Adipocyte (in vitro differentiated cells): ENCODE measurements at regions not wholly inside any gene's neighbourhood (a gene's known extent, or its start where the extent isn't known, plus 50 kb on each side); places are given as distances from the start of the nearest gene placed in this dataset.
"Not testable (repeated sequence)": the region's sequence is repeated elsewhere in the genome, so short reads cannot be mapped to it uniquely, and the experiment has no call there.

Experiments
- DNase-seq: peaks from one replicate; pipeline ENCODE4 v3.0.0-alpha.2; 2015; ENCODE audit warnings: low read depth
- H3K27me3 ChIP-seq: replicated peaks from 2 replicates; pipeline ENCODE4 v1.7.0; 2013; ENCODE audit warnings: mild to moderate bottlenecking, low read length, moderate library complexity; ENCODE audit not compliant: control insufficient read depth, insufficient read depth
- H3K36me3 ChIP-seq: 2 replicates; pipeline ENCODE4 v1.7.0; 2013; ENCODE audit warnings: low read length, mild to moderate bottlenecking, moderate library complexity; ENCODE audit not compliant: control insufficient read depth, insufficient read depth, severe bottlenecking
- H3K4me1 ChIP-seq: 2 replicates; pipeline ENCODE4 v1.7.0; 2013; ENCODE audit warnings: mild to moderate bottlenecking, low read length, moderate library complexity; ENCODE audit not compliant: control insufficient read depth, insufficient read depth
- H3K4me3 ChIP-seq: 2 replicates; pipeline ENCODE4 v1.7.0; 2013; ENCODE audit warnings: mild to moderate bottlenecking, low read length, moderate library complexity
- H3K9ac ChIP-seq: 2 replicates; pipeline ENCODE4 v1.7.0; 2013; ENCODE audit warnings: mild to moderate bottlenecking, low read length, moderate library complexity
- H3K9me3 ChIP-seq: 2 replicates; pipeline ENCODE4 v1.7.0; 2013; ENCODE audit warnings: mild to moderate bottlenecking, low read length, moderate library complexity; ENCODE audit not compliant: control insufficient read depth

DNA sequence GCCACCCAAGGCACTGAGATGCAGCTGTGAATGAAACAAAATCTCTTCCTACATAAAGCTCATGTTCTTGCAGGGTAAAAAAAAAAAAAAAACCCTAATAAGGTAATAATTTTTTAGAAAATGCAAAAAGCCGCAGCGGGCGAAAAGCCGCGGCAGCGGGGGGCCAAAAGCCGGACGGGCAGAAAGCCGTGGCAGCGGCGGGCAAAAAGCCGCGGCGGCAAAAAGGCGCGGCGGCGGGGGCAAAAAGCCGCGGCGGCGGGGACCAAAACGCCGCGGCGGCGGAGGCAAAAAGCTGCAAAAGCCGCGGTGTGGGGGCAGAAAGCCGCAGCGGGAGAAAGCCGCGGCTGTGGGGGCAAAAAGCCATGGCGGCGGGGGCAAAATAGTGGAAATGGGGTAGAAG, 198.9 kb downstream of the ZNF92 start:
- H3K9me3 ChIP-seq = not testable (repeated sequence)

DNA sequence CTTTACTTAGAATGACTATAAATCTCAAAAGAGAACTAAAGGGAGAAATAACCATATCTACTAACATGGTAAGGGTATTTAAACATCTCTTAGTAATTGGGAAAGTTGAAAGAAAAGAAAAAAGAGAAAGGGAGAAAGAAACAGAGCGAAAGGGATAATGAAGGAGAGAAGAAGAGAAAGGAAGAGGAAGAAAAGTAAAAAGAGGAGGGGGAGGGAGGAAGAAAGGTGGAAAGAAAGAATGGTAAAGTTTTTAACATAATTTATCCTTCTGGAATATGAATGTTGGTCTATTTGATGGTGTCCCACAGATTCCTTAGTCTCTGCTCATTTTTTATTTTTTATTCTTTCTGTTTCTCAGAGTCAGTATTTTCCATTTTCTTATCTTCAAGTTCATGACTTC, 202.7 kb downstream of the ZNF92 start:
- not testable (repeated sequence) for H3K27me3 ChIP-seq, H3K4me1 ChIP-seq, H3K4me3 ChIP-seq, DNase-seq, H3K9me3 ChIP-seq, H3K36me3 ChIP-seq, H3K9ac ChIP-seq

More for the DNA sequence above, 198.9 kb downstream of the ZNF92 start:
- DNase-seq = peak; percentile 6
- not testable (repeated sequence) for H3K4me1 ChIP-seq, H3K27me3 ChIP-seq, H3K36me3 ChIP-seq, H3K9ac ChIP-seq, H3K4me3 ChIP-seq

DNA sequence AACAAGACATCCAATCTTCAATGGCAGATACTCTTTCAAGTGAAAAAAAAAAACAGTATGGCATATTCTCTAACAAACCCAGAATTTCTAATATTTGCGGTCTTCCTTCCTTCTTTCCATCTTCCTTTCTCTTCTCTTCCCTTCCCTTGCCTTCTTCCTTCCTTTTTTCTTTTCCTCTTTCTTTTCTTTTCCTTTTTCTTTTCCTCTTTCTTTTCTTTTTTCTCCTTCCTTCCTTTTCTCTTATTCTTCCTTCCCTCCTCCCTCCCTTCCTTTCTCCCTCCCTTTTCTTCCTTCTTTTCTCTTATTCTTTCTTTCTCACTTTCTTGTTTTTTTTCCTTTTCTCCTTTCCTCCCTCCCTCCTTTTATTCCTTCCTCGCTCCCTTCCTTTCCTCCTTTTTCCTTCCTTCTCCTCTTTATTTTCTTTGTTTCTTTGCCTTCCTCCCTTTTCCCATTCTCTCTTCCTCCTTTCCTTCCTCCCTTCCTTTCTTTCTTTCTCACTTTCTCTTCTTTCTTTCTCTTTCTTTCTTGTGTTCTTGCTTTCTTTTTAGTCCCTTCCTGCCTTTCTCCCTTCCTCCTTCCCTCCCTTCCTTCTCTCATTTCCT, 209.0 kb downstream of the ZNF92 start:
- H3K27me3 ChIP-seq, DNase-seq, H3K4me1 ChIP-seq, H3K9me3 ChIP-seq, H3K36me3 ChIP-seq, H3K9ac ChIP-seq, H3K4me3 ChIP-seq: not testable (repeated sequence)

DNA sequence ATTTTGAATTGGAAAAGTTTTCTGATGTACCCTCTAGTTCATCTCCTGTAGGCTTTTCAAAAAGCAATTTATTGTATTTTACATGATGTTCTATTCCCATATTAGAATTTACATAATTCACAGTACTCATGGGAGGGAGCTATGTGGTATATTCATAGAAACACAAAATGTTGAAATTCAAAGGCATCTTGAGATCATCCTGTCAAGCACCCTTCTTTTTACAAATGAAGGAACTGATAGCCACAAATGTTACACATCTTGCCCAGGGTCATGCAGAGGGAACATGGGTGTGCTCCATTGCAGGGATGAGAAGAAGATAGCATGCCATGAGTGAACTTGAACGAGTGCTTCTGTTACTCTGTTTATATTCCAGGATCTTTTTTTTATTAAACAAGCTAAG, 228.8 kb downstream of the ZNF92 start:
- DNase-seq, H3K4me1 ChIP-seq, H3K27me3 ChIP-seq, H3K9ac ChIP-seq, H3K36me3 ChIP-seq, H3K4me3 ChIP-seq, H3K9me3 ChIP-seq: not testable (repeated sequence)

DNA sequence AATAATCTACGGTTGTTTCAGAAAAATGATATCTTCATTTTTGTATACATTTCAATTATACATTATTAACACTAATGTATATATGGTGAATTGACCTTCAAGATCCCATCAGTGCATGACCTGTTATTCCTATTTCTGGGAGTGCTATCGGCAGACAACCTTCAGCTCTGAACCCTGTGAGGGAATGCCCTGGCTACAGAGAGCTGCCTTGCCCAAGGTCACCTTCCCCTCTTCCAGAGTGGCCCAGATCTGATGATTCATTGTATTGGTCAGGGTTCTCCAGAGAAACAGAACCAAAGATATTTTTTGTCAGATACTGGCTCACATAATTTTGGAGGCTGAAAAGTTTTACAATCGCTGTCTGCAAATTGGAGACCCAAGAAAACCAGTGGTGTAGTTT, 235.5 kb downstream of the ZNF92 start:
- H3K27me3 ChIP-seq = peaks cover 6% of the 10 kb centered on the region
- H3K9ac ChIP-seq = no peak overlapping the region
- no peaks in the 10 kb centered on the region for H3K9me3 ChIP-seq
- H3K4me3 ChIP-seq = no peak overlapping the region
- DNase-seq = no peak
- H3K36me3 ChIP-seq = no peaks in the 10 kb centered on the region
- no peaks in the 10 kb centered on the region for H3K4me1 ChIP-seq

DNA sequence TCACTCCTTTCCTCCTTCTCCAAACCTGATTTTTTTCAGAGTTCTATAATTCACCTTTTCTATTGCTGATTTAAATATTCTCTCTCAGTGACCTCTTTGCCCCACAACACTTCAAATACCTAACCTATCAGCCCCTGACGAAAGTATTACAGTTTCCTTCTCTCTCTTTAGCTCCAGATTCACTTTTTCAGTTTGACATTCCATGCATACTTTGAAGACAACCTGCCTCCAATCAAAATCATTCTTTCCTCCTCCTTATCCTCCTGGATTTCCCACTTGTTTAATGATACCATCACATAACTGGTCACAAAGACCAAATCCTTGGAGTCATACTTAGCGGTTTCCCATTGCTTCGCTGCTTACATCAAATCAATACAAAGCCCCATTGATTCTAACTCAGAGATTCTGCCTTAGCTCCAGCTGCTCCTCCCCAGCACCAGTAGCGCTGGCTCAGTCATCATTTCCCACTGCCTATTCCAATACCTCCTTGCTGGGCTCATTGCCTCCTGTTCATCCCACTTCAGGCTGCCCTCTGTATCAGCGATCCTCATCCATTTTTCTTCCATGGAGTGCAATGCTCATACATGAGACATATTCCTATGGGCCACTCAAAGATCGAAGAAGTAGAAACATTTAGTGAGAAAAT, 240.1 kb downstream of the ZNF92 start:
- DNase-seq, H3K9me3 ChIP-seq, H3K36me3 ChIP-seq, H3K9ac ChIP-seq, H3K4me3 ChIP-seq, H3K4me1 ChIP-seq: not testable (repeated sequence)
- H3K27me3 ChIP-seq = peaks cover 10% of the 10 kb centered on the region

DNA sequence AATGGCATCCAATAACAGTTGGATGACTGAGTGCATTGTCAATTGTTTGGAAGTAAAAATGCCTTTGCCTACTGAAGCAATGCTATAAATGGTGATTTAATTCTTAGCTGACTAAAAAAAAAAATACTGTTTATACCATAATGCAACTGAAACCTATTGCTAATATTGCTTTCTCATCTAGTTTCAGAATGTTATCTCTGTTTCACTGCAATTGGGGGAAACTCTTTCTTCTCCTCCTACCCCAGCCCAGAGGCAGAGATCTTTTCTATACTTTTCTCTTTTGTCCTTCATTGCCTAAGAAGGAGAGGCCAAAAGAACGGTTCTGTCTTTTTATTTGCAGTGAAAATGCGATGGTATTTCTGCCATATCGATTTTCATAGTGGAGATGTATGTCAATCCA, 242.5 kb downstream of the ZNF92 start:
- not testable (repeated sequence) for H3K36me3 ChIP-seq, H3K4me1 ChIP-seq, H3K9me3 ChIP-seq, H3K4me3 ChIP-seq, DNase-seq, H3K9ac ChIP-seq
- H3K27me3 ChIP-seq = peaks cover 13% of the 10 kb centered on the region

DNA sequence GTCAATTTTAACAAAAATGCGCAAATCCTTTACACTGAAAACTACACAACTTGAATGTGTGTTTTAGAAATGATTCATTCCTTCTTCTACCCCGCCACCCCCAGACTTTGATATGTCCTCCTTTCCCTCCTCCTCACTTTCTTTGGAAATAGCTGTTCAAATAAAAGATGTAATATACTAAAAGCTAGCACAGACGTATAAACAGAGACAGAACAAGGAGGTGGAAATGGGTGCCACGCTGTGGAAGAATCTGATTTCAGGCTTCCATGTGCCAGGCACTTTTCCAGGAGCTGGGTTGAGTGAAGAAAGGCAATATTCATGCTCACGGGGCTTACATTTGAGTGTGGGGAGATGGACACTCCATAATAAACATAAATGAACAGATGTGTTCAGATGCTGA, 246.6 kb downstream of the ZNF92 start:
- DNase-seq, H3K9ac ChIP-seq, H3K36me3 ChIP-seq, H3K4me3 ChIP-seq, H3K9me3 ChIP-seq, H3K4me1 ChIP-seq: not testable (repeated sequence)
- H3K27me3 ChIP-seq = peaks cover 28% of the 10 kb centered on the region

DNA sequence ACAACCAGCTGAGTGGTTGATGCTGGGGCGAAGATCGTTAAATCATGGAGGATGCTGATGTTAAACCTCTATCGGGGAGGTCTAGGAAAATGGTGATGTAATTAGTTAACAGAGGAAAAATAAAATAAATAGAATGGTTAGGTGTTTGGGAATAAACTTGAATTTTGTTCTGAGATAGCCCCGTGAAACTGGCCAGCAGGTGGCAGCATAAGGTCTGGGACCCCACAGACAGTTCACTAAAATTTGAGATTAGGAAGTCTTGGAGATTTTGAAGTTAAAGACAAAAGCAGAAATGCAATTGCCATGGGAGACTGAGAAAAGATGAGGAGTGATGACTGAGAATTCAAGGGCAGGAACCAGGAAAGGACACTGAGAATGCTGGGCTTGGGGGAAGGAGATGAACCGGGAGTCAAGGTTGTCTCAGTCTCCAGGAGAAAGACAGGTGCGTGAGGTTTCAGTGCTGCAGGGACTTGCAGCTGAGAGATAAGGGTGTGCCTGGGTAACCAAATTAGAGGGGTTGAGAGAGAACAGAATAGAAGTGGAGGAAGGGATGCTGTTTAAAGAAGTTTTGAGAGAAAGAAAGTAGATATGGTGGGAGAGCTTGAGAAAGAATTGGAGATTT, 248.0 kb downstream of the ZNF92 start:
- H3K4me3 ChIP-seq, H3K9ac ChIP-seq, H3K4me1 ChIP-seq, H3K36me3 ChIP-seq, H3K9me3 ChIP-seq: not testable (repeated sequence)
- H3K27me3 ChIP-seq = peaks cover 33% of the 10 kb centered on the region
- DNase-seq = peak; percentile 51

DNA sequence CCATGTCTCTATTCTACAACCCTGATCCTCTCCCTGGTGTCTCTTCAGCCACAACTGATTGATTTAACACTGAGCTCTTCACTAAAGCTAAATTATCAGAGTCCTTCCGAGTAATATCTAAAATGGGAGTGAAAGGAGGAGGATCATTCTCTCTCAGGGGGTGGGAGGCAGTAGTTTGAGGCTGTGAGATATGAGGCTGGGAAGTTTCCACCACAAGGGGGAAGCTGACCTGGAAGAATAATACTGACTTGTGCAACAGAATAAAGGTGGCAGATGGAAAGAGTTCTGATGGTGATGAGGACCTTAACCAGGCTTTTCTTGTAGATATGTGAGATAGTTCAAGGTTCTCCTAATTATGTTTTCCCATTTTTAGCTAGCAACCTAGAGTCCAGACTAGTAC, 241.6 kb upstream of the VKORC1L1 start:
- H3K4me3 ChIP-seq, DNase-seq, H3K9ac ChIP-seq, H3K4me1 ChIP-seq, H3K36me3 ChIP-seq, H3K9me3 ChIP-seq: not testable (repeated sequence)
- peaks cover 13% of the 10 kb centered on the region for H3K27me3 ChIP-seq

DNA sequence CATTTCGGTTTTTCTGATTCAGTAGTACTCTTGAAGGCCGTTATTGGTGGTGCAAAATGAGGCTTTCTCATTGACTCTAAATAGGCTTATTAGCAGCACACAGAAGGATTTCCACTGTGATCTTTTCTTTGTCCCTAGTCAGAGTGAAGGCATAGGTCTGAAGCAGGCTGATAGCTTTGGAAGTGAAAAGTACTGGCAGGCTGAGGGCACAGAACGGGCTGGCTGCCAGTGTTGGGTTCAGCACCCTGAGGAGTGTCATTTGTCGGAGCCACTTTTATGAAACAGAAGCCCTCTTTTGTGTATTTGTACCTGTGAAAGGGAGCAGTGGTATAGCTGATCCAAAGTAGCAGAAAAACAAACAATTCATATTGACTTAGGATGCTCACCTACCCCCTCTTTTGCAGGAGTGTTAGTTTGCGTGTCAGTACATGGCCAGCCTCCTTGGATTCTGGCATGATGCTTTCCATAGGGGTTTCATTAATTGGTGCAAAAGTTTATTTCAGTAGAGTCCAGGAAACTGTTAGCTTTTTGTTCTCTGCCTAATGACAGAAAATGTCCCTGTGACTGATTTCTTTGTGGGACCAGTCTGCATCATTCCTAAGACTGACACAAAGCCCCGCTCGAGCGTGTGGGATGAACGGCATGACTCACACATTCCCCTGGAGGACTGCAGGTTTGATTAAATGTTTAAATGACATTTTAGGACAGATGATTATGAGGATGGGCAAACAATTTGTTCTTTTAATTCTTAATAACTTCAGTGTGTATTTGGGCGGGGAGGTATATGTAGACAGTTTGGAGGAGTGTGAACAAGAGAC, 239.1 kb upstream of the VKORC1L1 start:
- not testable (repeated sequence) for DNase-seq, H3K4me3 ChIP-seq, H3K9ac ChIP-seq, H3K36me3 ChIP-seq, H3K9me3 ChIP-seq, H3K4me1 ChIP-seq, H3K27me3 ChIP-seq
